Astrocyte (in vitro differentiated cells and primary cell): ENCODE measurements at regions not wholly inside any gene's neighbourhood (a gene's known extent, or its start where the extent isn't known, plus 50 kb on each side); places are given as distances from the start of the nearest gene placed in this dataset.

ENCODE experiments used
- DNase-seq: peaks from one replicate; pipeline ENCODE4 v3.0.0-alpha.2; 2010; ENCODE audit warnings: low read depth
- FAIRE-seq: peaks from 2 replicates; lab custom pipeline; 2011; peaks lifted over from hg19 to GRCh38; lab: Jason Lieb, UNC
- H2AFZ ChIP-seq: 2 replicates; pipeline ENCODE4 v1.6.0; 2012; ENCODE audit warnings: low read depth, low read length, inconsistent platforms
- H3K27ac ChIP-seq: 2 replicates; pipeline ENCODE4 v1.5.1; 2011; ENCODE audit warnings: low read depth, low read length, inconsistent platforms
- H3K27me3 ChIP-seq: 2 replicates; pipeline ENCODE4 v1.6.0; 2011; ENCODE audit warnings: low read length, inconsistent platforms; ENCODE audit not compliant: insufficient read depth
- H3K36me3 ChIP-seq: 2 replicates; pipeline ENCODE4 v1.5.1; 2011; ENCODE audit warnings: low read length, inconsistent platforms; ENCODE audit not compliant: insufficient read depth
- H3K4me1 ChIP-seq: 2 replicates; pipeline ENCODE4 v1.5.1; 2011; ENCODE audit warnings: low read length, inconsistent platforms; ENCODE audit not compliant: insufficient read depth
- H3K4me2 ChIP-seq: 2 replicates; pipeline ENCODE4 v1.6.0; 2012; ENCODE audit warnings: low read length, inconsistent platforms
- H3K4me3 ChIP-seq: 2 replicates; pipeline ENCODE4 v1.5.1; 2011; ENCODE audit warnings: low read depth, mild to moderate bottlenecking, low read length, inconsistent platforms; ENCODE audit not compliant: insufficient read depth
- H3K79me2 ChIP-seq: 2 replicates; pipeline ENCODE4 v1.6.0; 2012; ENCODE audit warnings: mild to moderate bottlenecking, low read length, inconsistent platforms; ENCODE audit not compliant: insufficient read depth
- H3K9ac ChIP-seq: 2 replicates; pipeline ENCODE4 v1.6.0; 2012; ENCODE audit warnings: mild to moderate bottlenecking, low read length, inconsistent platforms
- H3K9me3 ChIP-seq: 2 replicates; pipeline ENCODE4 v1.5.1; 2012; ENCODE audit warnings: low read depth, mild to moderate bottlenecking, low read length, inconsistent platforms; ENCODE audit not compliant: insufficient read depth
- H4K20me1 ChIP-seq: 2 replicates; pipeline ENCODE4 v1.6.0; 2012; ENCODE audit warnings: low read length, inconsistent platforms; ENCODE audit not compliant: insufficient read depth
- H3K27ac Mint-ChIP-seq: one replicate; pipeline ENCODE4 v1.8.0; 2021; ENCODE audit warnings: mild to moderate bottlenecking, mixed read lengths; ENCODE audit not compliant: unreplicated experiment
- H3K27me3 Mint-ChIP-seq: one replicate; pipeline ENCODE4 v1.8.0; 2021; ENCODE audit warnings: low read depth, mixed read lengths; ENCODE audit not compliant: unreplicated experiment
- H3K36me3 Mint-ChIP-seq: one replicate; pipeline ENCODE4 v1.8.0; 2021; ENCODE audit warnings: low read depth, mixed read lengths; ENCODE audit not compliant: unreplicated experiment
- H3K4me1 Mint-ChIP-seq: one replicate; pipeline ENCODE4 v1.8.0; 2021; ENCODE audit warnings: low read depth, mixed read lengths; ENCODE audit not compliant: unreplicated experiment
- H3K4me3 Mint-ChIP-seq: one replicate; pipeline ENCODE4 v1.8.0; 2021; ENCODE audit warnings: mild to moderate bottlenecking, moderate library complexity, mixed read lengths; ENCODE audit not compliant: unreplicated experiment
- H3K9me3 Mint-ChIP-seq: one replicate; pipeline ENCODE4 v1.8.0; 2021; ENCODE audit warnings: mild to moderate bottlenecking, mixed read lengths; ENCODE audit not compliant: unreplicated experiment
- CTCF ChIP-seq: IDR thresholded peaks from 2 replicates; pipeline ENCODE4 v1.5.1; 2011; ENCODE audit warnings: low read depth, mild to moderate bottlenecking, inconsistent platforms, low read length, moderate library complexity; ENCODE audit not compliant: insufficient read depth
- EZH2 ChIP-seq: IDR thresholded peaks from 2 replicates; pipeline ENCODE4 v1.6.1; 2012; ENCODE audit warnings: mild to moderate bottlenecking, low read length, inconsistent platforms; ENCODE audit not compliant: insufficient read depth

- no peak for FAIRE-seq
- H3K27me3 ChIP-seq: no peaks in the 10 kb centered on the region
- Mint-ChIP-seq H3K27ac (no peak overlapping the region), H3K9me3 (peaks cover 2% of the 10 kb centered on the region), H3K36me3 (no peaks in the 10 kb centered on the region), H3K27me3 (no peaks in the 10 kb centered on the region), H3K4me3 (no peak overlapping the region), H3K4me1 (no peaks in the 10 kb centered on the region)
- no peaks in the 10 kb centered on the region for H4K20me1 ChIP-seq
- no peaks in the 10 kb centered on the region for H3K79me2 ChIP-seq
- H2AFZ ChIP-seq: no peak overlapping the region
- H3K4me1 ChIP-seq: no peaks in the 10 kb centered on the region
- H3K27ac ChIP-seq: no peak overlapping the region
- DNase-seq: no peak
- H3K4me2 ChIP-seq: no peak overlapping the region
- no peaks in the 10 kb centered on the region for H3K9me3 ChIP-seq
- no peak for TF ChIP-seq CTCF
- no peak for TF ChIP-seq EZH2
- no peaks in the 10 kb centered on the region for H3K36me3 ChIP-seq
- no peak overlapping the region for H3K4me3 ChIP-seq
- no peak overlapping the region for H3K9ac ChIP-seq
These were observed 1304.9 kb downstream of the DSC3 start for GRCh38 chr18:29737620-29738019.

GRCh38 chr18:29737190-29737589, 1305.4 kb downstream of the DSC3 start:
- no peak overlapping the region for H3K9ac ChIP-seq
- TF ChIP-seq CTCF: no peak
- no peak for TF ChIP-seq EZH2
- no peak for FAIRE-seq
- no peak overlapping the region for H3K27ac Mint-ChIP-seq
- no peak overlapping the region for H3K27ac ChIP-seq
- no peak for DNase-seq
- no peaks in the 10 kb centered on the region for H3K27me3 Mint-ChIP-seq
- no peaks in the 10 kb centered on the region for H3K79me2 ChIP-seq
- no peaks in the 10 kb centered on the region for H4K20me1 ChIP-seq
- no peaks in the 10 kb centered on the region for H3K36me3 ChIP-seq
- H3K36me3 Mint-ChIP-seq: no peaks in the 10 kb centered on the region
- no peak overlapping the region for H2AFZ ChIP-seq
- H3K27me3 ChIP-seq: no peaks in the 10 kb centered on the region
- H3K4me3 Mint-ChIP-seq: no peak overlapping the region
- H3K9me3 Mint-ChIP-seq: peaks cover 2% of the 10 kb centered on the region
- H3K4me1 ChIP-seq: no peaks in the 10 kb centered on the region
- no peaks in the 10 kb centered on the region for H3K9me3 ChIP-seq
- H3K4me2 ChIP-seq: no peak overlapping the region
- H3K4me3 ChIP-seq: no peak overlapping the region
- H3K4me1 Mint-ChIP-seq: no peaks in the 10 kb centered on the region

GRCh38 chr18:29730073-29730472, 1312.5 kb downstream of the DSC3 start:
- no peaks in the 10 kb centered on the region for H3K36me3 Mint-ChIP-seq
- Histone ChIP-seq H3K4me1 (no peaks in the 10 kb centered on the region), H3K4me3 (no peak overlapping the region), H3K27ac (no peak overlapping the region), H3K27me3 (no peaks in the 10 kb centered on the region), H3K79me2 (no peaks in the 10 kb centered on the region), H3K9me3 (no peaks in the 10 kb centered on the region), H3K4me2 (no peak overlapping the region), H2AFZ (no peak overlapping the region), H3K9ac (no peak overlapping the region), H3K36me3 (no peaks in the 10 kb centered on the region), H4K20me1 (no peaks in the 10 kb centered on the region)
- H3K9me3 Mint-ChIP-seq: peaks cover 8% of the 10 kb centered on the region
- DNase-seq (no peak), FAIRE-seq (no peak)
- no peaks in the 10 kb centered on the region for H3K27me3 Mint-ChIP-seq
- H3K27ac Mint-ChIP-seq: no peak overlapping the region
- TF ChIP-seq CTCF (no peak), EZH2 (no peak)
- no peaks in the 10 kb centered on the region for H3K4me1 Mint-ChIP-seq
- no peak overlapping the region for H3K4me3 Mint-ChIP-seq
